Hepatic stellate cell (primary cell): ENCODE measurements at regions not wholly inside any gene's neighbourhood (a gene's known extent, or its start where the extent isn't known, plus 50 kb on each side); places are given as distances from the start of the nearest gene placed in this dataset.
"Not testable (repeated sequence)": the region's sequence is repeated elsewhere in the genome, so short reads cannot be mapped to it uniquely, and the experiment has no call there.

Experiments used
- DNase-seq: peaks from one replicate; pipeline ENCODE4 v3.0.0; 2011; ENCODE audit warnings: low spot score

DNA sequence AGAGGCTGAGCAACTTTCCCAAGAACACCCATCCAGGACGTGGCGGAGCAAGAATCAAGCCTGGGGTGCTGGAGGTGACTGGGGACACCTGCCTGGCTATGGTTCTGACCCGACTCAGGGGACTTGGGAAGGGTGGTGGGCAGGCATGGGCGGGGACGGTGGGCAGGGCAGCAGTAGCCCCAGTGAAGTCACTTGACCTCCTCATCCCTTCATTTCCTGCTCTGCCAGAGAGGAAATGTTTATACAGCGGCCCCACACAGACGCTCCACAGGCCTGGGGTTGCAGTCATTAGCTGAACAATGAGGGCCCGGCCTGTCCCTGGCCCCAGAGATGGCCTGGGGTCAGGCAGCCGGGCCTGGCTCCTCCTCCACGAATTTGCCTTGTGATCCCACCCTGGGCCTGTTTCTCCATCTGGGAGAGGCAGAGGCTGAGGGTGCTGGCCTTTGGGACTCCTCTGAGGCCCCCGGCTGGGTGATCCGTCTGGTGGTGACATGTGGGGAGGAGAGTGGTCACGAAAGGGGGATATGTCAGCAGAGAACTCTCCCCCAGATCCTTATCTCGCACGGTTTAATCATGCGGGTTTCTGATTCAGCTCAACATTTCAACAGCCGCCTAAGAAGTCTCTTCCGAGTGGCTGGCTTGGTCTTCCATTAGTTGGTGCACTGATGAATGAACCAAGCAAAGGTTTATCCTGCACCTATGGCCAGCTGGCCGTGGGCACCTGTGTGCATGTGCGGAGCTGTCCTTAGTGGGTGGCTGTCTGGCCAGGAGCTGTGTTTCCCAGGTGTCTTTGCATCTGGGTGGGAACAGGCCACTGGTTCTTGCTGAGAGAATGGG, 175.9 kb downstream of the IRF8 start:
- DNase-seq = peak; percentile 63

DNA sequence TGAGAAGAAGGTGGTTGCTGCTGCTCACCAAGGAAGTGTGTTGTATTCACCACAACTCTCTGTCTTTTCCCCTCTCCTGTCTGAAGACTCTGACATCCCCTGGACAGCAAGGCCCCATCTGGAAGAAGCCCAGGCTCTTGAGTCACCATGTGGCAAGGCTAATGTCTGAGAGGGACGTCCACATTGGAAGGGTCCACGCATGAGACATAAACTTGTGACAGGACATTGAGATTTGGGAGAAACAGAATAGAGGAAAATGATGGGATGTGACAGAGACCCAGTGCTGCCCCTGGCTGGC, 176.5 kb downstream of the IRF8 start:
- peak; percentile 41 for DNase-seq

DNA sequence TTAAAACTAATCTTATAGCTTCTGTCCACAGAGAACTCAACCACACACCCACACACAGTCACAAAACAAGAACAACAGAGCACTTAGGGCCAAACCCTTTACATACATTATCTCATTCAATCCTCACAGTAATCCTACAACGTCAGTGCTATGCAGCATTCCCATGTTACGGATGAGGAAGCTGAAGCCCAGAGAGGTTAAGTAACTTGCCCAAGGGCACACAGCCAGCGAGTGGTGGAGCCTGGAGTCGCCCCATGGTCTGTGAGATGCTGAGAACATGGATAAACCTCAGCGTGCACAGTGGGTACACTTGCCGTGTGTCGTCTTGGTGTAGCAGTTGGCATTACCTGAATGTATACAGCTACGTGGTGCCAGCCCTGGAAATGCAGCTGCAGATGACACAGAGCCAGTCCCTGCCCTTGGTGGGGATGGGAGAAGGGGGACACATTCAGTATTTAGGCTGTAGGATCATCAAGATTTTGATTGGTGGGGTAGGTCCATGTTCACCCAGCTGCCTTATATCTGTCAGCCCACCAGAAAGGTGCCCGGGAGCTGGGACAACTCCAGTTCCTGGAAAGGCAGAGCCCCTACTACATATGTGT, 177.0 kb downstream of the IRF8 start:
- no peak for DNase-seq

DNA sequence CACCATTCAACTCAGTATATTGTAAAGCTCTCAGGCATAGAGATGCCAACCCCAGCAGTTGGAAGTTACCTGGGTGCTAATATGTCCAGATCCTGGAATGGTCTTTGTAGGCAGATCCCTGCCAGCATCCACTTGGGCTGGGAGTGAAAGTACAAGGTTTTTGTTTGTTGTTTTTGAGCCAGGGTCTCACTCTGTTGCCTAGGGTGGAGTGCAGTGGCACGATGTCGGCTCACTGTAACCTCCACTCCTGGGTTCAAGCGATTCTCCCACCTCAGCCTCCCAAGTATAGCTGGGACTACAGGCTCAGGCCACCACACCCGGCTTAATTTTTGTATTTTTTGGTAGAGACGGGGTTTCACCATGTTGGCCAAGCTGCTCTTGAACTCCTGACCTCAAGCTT, 177.6 kb downstream of the IRF8 start:
- DNase-seq = no peak

DNA sequence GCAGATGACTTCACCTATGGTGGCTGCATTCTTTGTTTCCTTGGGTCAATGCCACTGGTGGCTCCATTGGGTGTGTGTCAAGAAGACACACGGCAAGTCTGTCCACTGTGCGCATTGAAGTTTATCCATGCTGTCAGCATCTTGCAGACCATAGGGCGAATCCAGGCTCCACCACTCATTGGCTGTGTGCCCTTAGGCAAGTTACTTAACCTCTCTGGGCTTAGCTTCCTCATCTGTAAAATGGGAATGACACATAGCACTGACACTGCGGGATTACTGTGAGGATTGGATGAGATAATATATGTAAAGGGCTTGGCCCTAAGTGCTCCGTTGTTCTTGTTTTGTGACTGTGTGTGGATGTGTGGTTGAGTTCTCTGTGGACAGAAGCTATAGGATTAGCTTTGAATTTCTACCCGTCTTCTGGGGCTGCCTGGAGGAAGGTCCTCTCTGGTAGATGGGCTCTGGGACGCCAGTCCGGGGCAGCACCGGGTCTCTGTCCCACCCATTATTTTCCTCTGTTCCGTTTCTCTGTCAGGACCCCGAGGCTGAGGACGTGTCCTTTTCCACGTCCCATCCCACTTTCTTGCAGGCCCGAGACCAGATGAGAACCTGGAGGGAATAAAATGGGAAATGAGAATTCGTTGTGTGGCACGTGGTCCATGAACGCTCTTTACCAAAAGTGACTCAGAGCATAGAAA, 178.4 kb downstream of the IRF8 start:
- DNase-seq = no peak

DNA sequence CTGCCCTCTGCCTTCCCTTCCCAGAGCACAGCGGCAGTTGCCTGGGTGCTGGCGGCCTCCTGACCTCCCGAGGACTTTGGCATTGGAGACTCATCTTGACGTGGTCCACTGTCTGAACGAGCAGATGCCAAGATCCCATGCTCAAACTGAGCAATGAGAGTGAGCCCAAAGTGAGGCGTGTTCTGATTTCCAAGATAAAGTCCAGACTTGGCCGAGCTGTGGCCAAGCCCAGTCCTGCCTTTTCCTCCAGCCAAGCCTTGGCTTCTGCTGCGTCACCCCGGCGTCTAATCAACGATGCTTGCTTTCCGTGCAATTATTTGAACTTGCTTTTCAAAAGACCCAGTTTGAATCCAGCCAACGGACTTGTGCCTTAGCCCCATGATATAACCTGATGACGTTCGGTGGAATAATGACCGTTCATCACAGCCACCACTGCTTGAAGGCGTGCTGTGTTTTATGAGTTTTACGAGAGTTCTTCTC, 179.2 kb downstream of the IRF8 start:
- peak; percentile 38 for DNase-seq

GRCh38 chr16:86078711-86079110, 179.7 kb downstream of the IRF8 start:
- not testable (repeated sequence) for DNase-seq

DNA sequence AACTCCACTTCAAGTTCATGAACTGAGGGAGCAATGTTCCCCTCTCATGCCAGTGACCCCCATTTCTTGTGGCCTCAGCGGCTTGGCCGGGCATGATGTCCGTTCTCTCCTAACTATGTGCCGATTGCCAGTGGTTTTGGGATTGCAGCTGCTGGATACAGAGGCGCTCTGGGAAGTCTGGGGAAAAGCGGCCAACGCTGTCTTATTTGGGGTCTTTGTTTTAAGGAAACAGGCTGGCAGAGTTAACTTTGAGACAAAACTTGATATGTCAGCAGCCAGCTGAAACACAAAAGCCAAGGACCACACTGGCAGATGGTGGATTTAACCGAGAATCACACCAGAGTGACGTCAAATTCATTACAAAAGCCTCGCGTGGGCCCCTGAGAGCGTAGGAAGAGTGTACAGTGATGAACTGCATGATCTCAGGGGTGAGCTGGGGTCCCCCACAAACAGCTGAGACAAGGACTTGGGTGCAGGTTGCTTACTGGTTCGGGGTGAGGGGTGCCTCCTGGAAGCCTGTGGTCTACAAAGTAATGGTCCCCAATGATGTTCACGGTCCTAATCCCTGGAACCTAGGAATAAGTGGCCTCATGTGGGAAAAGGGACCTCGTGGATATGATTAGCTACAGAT, 180.4 kb downstream of the IRF8 start:
- DNase-seq = no peak

- DNase-seq = no peak
Measured at GRCh38 chr16:86080131-86080875, 181.3 kb downstream of the IRF8 start.

DNA sequence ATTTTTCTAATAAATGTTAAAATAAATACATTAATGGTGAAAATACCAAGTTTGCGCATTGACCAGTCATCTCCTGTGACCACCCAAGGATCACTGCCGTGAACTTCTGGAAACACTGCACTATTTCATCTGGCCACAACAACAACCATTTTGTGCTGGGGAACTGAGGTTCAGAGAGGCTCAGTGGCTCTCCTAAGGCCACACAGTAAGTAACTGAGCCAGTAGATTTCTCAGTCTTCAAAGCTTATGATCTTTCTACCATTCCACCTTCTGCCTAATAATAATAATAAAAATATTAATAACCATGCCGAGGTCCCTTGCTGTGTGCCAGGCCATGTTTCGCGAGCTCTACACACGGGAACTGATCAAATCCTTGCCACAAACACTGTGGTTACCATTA, 182.0 kb downstream of the IRF8 start:
- DNase-seq = no peak

DNA sequence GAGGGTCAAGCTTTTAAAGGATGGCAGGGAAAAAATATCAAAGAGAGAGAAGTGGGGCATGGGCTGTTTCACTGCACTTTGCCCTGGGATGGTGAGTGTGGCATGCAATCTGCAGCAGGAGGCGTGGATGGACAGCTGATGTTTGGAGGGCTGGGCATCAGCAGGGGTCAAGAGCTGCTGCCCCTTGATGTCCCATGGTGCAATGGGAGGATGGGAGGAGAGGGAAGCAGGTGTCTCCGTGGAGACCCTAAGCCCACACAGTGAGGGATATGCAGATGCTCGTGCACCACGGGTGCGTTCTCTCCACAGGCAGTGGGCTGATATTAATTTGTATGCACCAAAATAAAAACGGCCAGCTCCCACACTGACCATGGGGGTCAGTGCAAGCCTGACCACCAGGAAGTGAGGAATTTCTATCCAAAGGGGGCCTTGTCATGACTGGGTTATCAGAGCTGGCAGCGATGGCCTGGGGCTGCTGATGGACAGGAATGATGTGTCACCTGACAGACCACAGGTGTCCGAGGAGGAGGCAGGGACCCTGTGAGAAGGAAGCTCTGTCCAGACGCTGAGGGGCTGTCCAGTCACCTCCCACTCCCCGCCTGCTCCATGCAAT, 183.6 kb downstream of the IRF8 start:
- DNase-seq = no peak

GRCh38 chr16:86083382-86084002, 184.5 kb downstream of the IRF8 start:
- no peak for DNase-seq

DNA sequence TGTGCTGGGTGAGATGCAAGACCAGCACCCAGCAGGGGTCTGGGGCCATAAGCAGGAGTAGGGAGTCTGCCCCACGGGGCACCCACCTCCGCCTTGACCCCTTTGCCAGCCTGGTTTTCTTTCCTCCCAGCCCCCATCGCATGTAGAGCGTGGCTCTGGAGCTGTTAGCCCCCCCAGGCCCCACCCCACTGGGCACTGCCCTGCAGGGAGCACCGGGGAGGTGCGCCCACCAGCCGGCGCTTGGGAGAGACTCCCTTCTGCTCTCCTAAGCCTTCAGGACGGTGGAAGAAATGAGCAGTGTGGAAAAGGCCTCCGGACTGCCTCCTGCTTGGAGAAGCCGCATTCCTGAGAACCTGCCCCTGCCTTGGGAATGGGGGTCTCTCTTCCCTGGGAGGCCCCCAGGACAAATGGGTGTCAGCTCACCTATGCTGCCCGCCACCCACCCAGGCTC, 186.2 kb downstream of the IRF8 start:
- no peak for DNase-seq

DNA sequence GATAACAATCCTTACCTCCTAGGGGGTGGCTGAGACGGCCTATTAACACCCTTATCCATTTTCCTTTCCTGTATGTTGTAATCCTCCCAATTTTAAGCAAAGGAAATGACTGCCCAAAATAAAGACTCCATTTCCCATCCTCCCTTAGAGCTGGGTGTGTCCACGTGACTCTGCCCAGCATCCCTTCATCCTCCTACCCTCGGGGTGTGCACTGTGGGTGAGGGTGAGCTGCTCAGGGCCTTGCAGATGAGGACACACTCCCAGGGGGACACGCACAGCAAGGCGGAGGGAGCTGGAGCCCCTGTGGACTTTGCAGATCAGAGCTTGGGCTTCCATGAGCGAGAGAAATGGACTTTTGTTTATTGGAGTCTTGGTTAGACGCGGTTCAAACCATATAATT, 186.8 kb downstream of the IRF8 start:
- DNase-seq = no peak

DNA sequence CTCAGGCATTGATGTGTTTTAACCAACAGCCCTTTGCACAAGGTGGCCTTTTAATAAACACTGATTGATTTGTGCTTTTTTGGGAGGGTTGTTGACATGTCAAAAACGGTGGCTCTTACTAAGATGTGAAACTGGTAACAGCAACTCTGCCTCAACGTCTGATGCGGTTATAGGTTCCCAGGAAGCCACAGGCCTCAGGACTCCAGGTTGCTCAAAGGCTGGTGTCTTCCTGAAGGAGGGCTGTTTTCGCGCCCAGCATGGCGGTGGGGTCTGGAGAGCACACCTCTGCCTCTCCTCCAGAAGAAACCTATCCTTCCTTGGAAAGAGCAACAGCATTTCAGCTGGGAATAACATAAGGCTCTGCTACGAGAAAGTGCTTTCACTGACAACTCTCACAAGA, 187.5 kb downstream of the IRF8 start:
- DNase-seq = no peak

GRCh38 chr16:86087011-86087895, 188.3 kb downstream of the IRF8 start:
- DNase-seq = no peak

DNA sequence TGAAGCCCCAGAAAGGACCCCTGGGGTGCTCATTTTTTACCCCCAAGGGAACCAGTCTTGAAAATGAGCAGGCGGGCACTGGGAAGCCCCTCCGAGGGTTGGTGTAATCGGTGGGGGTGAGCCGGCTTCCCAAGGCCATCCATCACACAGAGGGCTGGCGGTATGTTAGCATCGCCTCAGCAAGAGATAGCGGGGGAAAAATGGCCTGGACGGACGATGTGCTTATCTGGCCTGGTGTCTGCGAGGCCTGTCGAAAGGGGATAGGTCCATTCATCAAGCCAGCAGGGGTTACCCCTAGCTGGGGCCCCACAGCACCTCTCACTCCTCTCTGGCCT, 188.9 kb downstream of the IRF8 start:
- no peak for DNase-seq

GRCh38 chr16:86088287-86088686, 189.3 kb downstream of the IRF8 start:
- no peak for DNase-seq

- DNase-seq = no peak
Measured at GRCh38 chr16:86088816-86089215, 189.9 kb downstream of the IRF8 start.

- no peak for DNase-seq
Measured at GRCh38 chr16:86089334-86089900, 190.5 kb downstream of the IRF8 start.
